GM10248 (cell line): ENCODE measurements at regions not wholly inside any gene's neighbourhood (a gene's known extent, or its start where the extent isn't known, plus 50 kb on each side); places are given as distances from the start of the nearest gene placed in this dataset.
"Not testable (repeated sequence)": the region's sequence is repeated elsewhere in the genome, so short reads cannot be mapped to it uniquely, and the experiment has no call there.

ENCODE experiments used
- CTCF ChIA-PET: fragments of 300-600 bp; sonication (Branson Sonifier 250); formaldehyde crosslinking; extraction: SDS; loops from one replicate; lab custom pipeline; 2021; ENCODE audit warnings: antibody characterized with exemption; lab: Yijun Ruan, JAX
- POLR2A ChIA-PET: fragments of 350-650 bp; sonication (Branson Sonifier 250); formaldehyde crosslinking; extraction: SDS; loops from one replicate; lab custom pipeline; 2020; ENCODE audit warnings: antibody characterized with exemption; lab: Yijun Ruan, JAX
- DNase-seq: peaks from one replicate; pipeline ENCODE4 v3.0.0; 2012; ENCODE audit errors: extremely low spot score
- CTCF ChIP-seq: IDR thresholded peaks from 2 replicates; pipeline ENCODE4 v1.5.1; 2012; ENCODE audit warnings: mild to moderate bottlenecking, low read depth; ENCODE audit errors: extremely low read depth, missing control alignments, control extremely low read depth

GRCh38 chr4:189002475-189002874 lies 863.2 kb downstream of the TRIML1 start:
- no peak for DNase-seq
- POLR2A ChIA-PET: no interaction called here
- TF ChIP-seq CTCF: no peak
- CTCF ChIA-PET: interaction anchor here (1.6 kb wide), 1 partner anchor 9 kb away, joined by 4 read pairs; no protein-coding TSS in a partner anchor

- CTCF ChIA-PET, POLR2A ChIA-PET, DNase-seq: not testable (repeated sequence)
Measured at GRCh38 chr4:189010452-189011217, 871.4 kb downstream of the TRIML1 start.

GRCh38 chr4:189021831-189022230 lies 882.6 kb downstream of the TRIML1 start:
- ChIA-PET POLR2A (no interaction called here), CTCF (no interaction called here)
- no peak for TF ChIP-seq CTCF
- no peak for DNase-seq

- ChIA-PET POLR2A (no interaction called here), CTCF (no interaction called here)
- TF ChIP-seq CTCF: no peak
- no peak for DNase-seq
Measured at GRCh38 chr4:189022440-189023035, 883.3 kb downstream of the TRIML1 start.

GRCh38 chr4:189029976-189030504 lies 890.8 kb downstream of the TRIML1 start:
- CTCF ChIA-PET: no interaction called here
- TF ChIP-seq CTCF: no peak
- POLR2A ChIA-PET: no interaction called here
- no peak for DNase-seq

GRCh38 chr4:189032606-189033338 lies 893.5 kb downstream of the TRIML1 start:
- no peak for DNase-seq
- no peak for TF ChIP-seq CTCF
- CTCF ChIA-PET: no interaction called here
- POLR2A ChIA-PET: no interaction called here
